ENCODE measurements at regions not wholly inside any gene's neighbourhood (a gene's known extent, or its start where the extent isn't known, plus 50 kb on each side); places are given as distances from the start of the nearest gene placed in this dataset.

- no peak for TF ChIP-seq CTCF (IDR thresholded peaks at IDR 0.05)
- no peak for TF ChIP-seq POLR2A (IDR thresholded peaks at IDR 0.05)
Measured at GRCh38 chr2:228652366-228652765, 470.9 kb upstream of the SPHKAP start.
